ENCODE measurements at regions not wholly inside any gene's neighbourhood (a gene's known extent, or its start where the extent isn't known, plus 50 kb on each side); places are given as distances from the start of the nearest gene placed in this dataset.

DNA sequence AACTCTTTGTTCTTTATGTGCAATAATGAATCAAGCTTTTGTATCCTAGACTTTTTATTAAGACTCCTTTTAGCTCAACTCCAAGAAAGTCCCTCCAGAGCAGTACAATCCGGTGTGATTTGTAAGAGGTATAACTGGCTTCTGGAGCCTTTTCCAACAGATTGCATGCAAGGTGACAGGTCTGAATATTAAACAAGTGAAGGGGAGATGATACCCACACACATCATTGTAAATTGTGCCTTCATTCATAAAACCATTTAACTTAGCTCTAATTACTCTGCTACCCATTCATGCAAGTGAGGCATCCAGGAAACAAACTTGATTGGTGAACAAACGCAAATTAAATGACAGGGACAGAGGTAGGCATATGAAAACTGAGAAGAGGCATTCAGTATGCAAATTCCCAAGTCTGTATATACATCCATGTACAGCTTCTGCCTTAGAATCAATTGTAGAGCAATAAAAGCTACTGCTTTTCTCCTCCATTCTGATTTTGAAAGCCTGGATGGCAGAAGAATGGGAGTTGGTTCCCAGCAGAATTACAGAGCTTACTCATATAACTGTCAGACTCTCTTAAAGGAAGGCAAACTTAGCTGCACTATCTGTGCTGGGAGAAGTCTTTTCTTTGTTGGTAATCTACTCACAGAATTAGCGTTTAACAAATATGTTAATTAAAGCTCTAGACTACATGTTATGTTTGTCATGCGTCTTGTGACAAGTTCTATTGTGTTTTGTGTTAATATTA, 261.0 kb upstream of the CDH6 start:
- no peak for DNase-seq

DNA sequence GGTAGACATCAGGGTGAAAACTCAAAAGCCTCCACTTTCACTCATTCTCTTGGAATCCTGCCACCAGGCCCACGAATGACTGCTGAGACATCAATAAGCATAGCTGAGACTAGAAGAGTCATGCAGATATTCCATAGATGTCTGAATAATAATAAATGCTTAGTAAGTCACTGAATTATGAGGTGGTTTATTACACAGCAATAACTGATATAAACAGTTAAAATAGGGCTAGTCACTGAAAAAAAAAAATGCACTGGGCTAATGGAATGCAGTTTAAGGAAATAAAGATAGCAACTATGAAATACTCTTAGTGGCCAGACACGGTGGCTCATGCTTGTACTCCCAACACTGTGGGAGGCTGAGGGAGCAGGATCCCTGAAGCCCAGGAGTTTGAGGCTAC, 262.8 kb upstream of the CDH6 start:
- no peak for DNase-seq

DNA sequence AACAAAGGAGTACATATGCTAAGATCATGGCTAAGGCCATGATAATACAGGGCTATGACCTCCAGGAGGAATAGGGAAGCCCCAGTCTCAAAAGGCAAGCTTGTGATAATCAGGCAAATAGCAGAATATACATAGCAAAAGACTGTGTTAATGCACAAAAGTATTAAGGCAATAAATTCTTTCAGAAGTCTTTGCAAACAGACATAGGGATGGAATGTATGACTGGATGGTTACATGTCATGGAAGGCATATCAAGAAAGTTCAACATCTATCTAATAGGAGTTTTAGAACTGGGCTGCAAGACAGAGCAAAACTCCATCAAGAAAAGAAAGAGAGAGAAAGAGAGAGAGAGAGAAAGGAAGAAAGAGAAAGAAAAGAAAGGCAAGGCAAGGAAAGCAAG, 264.5 kb upstream of the CDH6 start:
- no peak for DNase-seq

DNA sequence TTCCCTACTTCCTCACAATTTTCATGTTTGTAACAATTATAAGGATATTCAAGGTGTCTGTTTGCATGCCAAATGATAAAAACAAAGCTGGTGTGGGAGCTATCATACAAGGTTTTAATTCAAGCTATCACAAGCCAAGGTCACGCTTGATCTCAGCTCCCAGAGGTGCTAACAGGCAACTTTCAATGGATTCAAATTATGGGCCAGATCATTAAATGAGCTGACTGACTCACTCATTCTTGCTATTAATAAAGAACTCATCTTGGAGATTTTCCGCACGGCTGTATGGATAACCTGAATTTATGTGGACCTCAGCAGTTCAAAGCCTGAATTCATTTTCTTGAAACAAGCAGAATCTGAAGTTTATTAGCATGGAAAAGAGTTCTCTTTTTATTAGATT, 267.3 kb upstream of the CDH6 start:
- no peak for DNase-seq

DNA sequence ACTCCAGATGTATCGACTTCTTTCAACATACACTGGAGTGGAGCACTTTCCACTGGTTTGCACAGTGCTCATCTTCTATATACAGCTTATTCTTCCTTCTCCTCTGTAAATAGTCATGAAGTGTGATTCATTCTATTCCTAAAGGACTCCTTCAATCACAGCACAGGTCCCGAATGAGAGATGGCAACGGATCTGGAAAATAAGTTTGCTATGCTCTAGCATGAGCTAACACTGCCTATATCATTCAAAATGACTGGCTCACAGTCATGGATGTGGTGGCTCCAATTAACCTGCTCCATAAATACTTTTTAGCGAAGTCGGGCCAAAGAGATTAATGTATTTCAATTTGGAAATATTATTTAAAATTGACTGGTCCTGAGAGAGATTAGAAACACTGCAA, 272.1 kb upstream of the CDH6 start:
- no peak for DNase-seq

DNA sequence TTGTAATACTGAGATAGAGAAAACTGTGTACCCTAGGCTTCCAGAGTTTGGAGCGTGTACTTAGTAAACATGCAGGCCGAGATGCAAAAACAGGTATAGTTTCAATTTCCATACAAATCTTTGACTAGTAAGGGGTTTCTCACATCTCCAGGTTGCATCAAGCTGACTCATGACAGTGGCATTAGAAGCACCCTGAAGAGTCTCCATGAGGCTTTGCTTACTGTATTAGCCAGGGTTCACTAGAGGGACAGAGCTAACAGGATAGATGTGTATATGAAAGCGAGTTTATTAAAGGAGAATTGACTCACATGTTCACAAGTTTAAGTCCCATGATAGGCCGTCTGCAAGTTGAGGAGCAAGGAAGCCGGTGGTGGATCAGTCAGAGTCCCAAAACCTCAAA, 275.3 kb upstream of the CDH6 start:
- no peak for DNase-seq

DNA sequence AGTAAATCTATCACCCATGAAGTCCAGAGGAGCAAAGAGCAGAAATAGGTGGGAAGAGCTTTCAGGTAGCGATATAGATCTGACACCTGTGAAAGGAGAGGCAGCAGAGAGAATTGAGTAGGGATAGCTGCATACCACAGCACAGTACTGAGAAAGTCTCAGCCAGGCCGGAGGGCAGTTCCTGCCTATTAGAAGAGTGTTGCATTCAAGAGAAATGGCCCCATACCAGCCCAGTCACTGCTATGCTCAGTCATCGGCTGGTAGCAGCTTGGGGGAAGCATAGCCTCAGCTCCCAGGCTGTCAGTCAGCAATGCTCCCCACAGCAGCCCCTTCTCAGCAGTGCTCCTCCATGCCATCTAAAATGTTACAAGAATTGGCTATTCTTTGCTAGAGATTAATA, 285.1 kb upstream of the CDH6 start:
- no peak for DNase-seq

DNA sequence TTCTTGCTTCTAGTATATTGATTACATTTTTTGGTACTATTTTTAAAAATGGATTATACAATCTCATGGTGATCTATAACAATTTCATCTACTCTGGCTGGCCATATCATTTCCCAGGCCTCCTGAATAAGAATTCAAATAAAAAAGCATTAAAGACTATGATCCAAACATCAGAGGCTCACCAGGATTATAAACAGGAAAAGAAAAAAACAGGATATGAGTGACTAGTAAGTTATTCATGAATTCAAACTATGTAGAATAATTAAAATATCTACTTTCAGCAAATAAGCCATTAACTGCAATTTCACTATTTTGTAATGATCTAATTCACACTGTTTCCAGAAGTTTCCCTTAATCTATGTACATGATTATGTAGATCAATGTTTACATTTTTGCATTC, 293.1 kb upstream of the CDH6 start:
- DNase-seq: no peak

DNA sequence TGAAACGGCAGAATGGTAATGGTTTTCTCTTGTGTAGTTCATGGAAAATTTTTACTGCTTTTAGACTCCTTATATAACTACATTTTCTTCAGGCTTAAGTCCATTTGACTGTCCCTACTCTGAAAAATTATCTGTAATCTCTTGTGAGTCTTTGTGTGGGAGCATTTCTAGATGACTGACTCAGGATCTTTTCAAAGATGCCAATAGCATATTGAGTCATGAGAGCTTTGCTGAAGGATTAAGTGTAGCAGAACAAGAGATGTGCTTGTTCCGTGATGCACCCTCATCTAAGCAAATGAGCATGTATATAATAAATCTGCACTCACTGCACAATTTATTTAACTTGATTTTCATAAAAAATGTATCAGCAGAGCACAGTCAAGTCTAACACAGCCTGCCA, 298.7 kb upstream of the CDH6 start:
- DNase-seq: no peak

DNA sequence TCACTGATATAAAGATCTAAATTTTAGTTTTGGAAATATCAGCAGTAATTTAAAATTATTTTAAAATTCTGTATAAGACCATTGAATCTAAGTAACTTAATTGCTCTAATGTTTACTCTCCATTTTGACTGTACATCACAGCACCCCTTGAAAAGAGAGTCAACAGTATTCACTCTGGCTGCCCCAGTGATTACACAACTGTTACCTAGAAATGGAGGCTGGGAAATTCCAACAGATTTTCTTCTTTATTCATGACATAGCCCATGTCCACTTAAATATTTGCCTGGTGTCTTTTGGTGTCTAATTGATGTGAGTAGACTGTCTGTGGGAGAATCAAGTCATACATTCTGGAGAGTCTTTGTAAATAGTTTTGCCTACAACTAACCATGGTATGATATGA, 301.8 kb upstream of the CDH6 start:
- no peak for DNase-seq

DNA sequence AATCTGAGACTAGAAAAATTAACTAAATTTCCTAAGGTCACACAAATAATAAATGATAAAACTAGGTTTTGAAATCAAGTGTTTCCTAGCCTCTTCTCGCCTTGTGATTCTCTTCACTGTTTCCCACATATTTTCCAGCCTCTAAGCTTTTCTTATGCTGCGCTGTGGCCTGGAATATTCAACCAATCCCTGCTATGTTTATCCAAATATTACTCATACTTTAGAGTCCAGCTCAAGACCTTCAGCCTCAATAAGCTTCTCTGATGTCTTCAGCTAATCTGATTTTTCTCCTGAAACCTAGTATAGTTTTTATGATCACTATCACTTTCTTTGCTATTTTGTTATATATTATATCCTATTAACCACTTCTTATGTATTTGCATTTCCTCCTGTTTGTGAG, 303.1 kb upstream of the CDH6 start:
- DNase-seq: no peak

DNA sequence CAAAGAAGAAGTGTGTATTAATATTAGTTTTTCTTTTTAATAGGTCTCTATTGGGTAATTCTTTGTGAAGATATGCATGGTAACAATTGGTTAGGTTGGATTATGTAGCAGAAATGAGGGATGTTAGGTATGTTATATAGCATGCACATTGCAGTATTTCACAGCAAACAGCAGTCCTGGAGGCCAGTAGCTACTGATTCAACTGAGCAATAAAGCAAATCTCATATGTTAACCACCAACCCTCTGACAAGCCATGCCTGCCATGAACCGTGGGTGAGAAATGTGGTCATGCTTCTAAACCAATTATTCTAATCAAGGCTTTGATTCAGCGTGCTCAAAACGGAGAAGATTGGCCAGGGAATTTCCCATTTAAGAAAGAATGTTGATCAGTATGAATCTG, 313.0 kb upstream of the CDH6 start:
- DNase-seq: no peak

DNA sequence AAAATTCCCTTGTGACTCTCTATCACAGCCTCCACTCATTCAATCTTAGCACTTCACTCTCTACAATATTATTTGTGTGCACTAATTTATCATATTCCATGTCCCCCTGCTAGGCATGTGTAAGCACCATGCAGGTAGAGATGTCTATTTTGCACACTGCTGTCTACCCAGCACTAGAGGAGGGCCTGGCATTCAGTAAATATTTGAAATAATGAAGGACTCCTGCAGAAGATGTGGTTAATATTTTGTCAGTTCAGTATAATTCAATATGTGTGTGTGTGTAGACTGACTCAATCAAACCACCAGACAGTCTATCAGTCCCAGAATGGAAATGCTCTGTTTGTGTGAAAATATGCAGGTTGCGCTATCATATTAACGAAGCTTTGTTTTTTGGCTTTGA, 313.6 kb upstream of the CDH6 start:
- DNase-seq: no peak

DNA sequence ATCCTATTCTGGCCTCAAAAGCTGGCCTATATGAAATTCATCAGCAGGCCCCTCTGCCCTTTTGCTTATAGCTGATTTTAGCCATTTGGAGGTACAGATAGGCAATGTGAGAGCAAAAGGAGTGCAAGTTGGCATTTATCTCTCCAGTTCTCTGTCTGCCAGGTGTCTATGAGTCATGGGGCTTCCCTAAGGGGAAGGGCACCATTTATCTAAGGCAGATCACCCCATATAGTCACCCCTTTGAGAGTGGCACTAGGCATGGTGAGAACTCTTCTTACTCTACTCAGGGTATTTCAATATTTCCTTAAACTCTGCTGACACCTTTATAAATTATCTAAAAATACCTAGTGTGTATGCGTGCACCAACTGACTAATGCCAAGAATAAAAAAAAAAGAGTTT, 314.7 kb upstream of the CDH6 start:
- no peak for DNase-seq

DNA sequence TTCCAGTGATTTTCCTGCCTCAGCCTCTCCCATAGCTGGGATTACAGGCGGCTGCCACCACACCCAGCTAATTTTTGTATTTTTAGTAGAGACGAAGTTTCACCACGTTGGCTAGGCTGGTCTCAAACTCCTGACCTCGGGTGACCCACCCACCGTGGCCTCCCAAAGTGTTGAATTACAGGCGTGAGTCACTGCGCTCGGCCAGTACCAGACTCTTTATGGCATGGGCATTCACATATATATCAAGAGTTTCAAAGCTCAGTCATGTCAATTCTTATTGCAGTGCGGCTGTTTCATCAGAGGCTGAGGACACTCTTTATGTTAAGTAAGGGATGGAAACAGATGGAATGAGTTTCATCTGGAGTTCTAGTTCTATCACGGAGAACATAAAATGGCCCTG, 315.2 kb upstream of the CDH6 start:
- DNase-seq: no peak

DNA sequence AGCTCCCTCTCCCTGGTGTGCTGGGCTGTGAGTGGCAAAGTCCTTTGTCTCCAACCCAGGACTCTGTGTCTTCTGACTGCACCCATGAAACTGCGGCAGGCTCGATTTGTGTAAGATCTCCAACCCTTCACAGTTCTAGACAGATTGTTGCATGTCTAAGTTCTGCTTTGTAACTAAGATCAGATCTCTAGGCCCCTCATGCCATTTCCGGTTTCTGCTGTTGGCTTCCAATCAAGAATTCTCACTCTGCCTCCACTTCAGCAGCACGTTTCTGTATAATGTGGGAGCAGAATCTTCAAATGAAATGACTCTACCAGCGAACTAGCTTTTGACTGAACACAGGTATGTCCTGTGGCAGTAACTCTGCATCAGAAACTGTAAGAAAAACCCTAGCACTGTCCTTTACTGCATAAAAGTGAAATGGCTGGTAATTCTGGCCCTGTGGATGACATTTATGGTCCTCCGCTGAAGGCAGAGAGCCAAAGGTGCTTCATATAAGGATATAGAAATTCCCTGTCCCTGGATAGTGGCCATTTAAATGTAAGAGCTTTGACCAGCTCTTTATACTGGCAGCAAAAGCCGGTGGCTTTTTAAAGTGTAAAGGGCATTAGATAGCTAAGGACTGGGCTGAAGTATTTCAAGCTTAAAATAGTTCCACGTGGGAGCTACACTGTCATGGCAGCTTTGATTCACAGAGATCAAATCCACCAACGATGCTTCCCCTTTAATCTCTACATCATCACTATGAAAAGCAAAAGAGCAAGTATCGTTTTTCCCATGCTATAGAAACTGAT, 319.0 kb upstream of the CDH6 start:
- DNase-seq: no peak

DNA sequence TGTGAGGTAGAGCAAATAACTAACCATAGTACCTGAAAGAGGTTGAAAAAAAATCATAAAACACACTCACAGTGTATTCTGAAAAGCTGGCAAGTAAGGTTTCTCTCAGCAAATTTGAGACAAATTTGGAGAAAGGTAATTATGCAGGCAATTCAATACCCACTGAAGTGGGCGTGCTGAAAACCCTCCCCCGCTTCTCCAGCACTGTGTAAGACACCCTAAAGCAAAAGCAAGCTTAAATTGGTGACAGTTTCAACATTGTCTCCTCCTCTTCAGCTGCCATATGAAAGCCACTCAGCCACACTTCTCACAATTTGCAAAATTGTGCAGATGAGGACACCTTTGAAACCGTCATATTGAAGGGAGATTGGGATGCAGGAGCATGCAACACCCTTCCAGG, 322.3 kb upstream of the CDH6 start:
- no peak for DNase-seq

DNA sequence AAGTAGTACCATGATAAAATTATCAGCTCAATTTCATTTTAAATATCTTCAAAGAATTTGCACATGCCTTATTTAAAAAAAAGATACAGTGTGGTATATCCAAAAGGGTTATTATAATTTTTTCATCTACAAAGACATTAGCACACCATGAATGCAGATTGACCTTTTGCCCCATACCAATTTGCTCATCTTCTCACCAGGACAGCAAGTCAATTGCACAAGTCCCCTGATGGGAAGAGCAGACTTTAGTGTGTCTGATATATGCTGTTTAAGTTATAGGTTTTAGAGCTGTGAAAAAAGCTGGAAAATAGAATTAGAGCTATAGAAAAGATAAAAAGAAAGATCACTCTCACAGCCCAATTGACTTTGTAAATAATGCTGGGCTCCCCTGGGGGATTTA, 325.8 kb upstream of the CDH6 start:
- DNase-seq: no peak

DNA sequence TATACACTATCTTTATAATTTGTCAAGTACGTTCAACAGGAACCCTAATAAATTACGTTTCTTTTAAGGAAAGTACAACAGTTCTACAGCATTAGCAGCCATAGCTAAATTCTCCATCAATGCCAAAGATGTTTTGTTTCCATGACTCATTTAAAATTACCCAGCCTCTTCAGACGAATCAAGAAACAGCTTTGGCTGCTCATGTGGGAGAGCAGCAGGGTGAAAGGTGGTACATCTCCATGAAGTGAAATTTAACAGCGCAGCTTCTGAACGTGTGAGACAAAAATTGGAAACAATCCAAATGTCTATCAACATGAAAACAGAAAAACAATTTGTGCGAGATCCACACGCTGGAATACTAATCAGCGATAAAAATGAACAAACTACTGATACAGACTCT, 327.3 kb upstream of the CDH6 start:
- DNase-seq: no peak

DNA sequence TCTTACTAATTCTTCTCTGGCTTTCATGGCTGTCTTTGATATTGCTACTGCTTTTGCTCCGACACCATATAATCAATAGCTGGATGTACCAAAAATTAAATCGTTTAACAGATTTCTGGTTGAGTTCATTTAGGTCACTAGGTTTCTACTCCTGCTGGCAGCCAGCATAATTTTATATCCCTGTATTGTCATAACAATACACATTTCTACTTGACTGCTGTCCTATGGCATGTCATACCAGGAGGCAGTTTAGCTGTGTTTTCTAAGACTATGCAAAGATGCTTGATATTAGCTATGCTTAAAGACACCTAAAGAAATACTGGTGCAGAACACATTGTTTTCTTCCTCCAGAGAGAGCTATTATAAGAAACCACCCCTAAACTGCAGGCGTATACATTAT, 337.2 kb upstream of the CDH6 start:
- no peak for DNase-seq

DNA sequence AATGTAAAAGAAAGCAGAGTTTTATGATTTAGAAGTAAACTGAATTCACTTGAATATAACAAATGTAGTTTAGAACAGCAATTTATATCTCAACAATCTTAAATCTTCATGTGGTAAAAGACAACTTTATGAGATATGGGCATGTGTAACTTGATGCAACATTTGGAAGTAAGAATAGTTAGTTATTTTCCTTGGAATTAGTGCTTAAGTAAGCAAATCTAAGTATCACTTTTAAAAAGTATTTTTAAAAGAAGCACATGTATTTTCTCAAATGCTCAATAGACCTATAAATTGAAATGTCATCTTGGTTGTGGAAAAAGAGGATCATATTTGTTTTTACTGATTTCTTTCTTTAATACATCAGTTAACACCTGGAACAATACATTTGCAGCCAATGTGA, 340.3 kb upstream of the CDH6 start:
- DNase-seq: no peak

DNA sequence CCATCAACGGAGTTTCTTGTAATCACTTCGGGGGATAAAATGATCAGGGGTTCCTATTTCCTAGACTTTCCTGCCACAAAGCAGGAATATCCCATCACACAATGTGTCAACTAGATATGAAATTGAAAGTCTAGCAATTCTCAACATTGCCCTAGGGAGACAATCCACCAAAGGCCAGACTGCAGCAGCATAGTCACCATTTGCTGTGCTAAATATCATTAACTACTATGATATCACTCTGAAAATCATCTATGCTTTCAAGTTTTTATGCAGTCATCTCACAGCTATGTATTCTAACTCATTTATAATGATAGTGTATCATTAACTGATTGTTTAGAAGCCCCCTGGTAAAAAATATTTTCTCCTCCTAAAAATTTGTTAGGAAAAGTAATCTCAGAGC, 342.6 kb upstream of the CDH6 start:
- no peak for DNase-seq

DNA sequence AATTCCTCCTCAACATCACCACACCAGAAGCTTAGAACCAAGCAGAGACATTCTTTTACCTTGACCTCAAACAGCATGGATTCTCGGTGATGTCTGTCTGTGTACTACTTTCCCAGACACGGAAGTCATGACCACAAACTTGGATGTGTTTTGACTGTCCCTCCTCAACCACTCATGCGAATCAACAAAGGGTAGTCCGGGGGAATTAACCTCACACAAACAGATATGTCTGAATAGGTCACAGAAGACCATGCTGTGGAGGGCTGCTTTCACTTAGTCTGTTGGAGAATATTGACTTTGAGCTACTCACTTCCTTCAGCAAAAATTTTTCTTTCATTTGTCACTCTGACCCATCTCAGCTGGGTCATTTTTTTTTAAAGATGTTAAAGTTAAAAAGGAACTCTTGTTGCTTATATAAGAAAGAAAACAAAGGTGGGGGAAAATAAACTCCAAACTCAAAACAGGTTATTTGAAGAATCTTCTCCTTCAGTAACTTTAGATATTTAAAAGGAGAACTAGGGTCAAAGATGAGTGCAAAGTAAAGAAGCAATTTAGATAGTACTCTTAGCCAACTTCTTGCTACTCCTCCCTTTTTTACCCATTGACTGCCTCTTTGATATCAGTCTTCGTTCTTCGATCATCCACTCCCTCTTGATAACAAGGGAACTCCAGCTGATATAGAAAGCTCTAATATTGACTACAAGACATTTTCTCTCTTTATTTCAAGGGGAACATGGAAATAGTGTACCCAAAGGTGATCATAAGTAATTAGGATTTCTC, 343.4 kb upstream of the CDH6 start:
- no peak for DNase-seq

DNA sequence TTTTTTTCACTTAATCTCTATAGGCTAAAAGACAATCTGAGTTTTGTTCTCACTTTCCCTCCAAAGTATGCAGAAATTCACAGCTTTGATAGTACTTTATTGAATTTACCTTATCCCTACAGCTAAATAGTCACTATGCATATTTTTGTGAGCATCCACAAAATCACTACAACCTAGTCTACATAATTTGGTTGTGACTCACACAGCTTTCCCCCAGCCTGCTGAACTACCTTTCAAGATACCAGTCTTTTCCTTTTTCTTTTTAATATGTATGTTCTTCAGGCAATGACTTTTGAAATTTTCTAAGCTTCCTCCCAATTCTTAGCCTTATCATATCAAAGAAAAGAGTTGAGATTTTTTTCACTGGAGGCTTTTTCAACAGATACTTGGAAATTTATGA, 347.3 kb upstream of the CDH6 start:
- no peak for DNase-seq

Measured in CD4-positive, alpha-beta T cell treated with Interleukin-17A for 1 hour (primary cell).